ENCODE measurements at regions not wholly inside any gene's neighbourhood (a gene's known extent, or its start where the extent isn't known, plus 50 kb on each side); places are given as distances from the start of the nearest gene placed in this dataset.
"Not testable (repeated sequence)": the region's sequence is repeated elsewhere in the genome, so short reads cannot be mapped to it uniquely, and the experiment has no call there.

DNA sequence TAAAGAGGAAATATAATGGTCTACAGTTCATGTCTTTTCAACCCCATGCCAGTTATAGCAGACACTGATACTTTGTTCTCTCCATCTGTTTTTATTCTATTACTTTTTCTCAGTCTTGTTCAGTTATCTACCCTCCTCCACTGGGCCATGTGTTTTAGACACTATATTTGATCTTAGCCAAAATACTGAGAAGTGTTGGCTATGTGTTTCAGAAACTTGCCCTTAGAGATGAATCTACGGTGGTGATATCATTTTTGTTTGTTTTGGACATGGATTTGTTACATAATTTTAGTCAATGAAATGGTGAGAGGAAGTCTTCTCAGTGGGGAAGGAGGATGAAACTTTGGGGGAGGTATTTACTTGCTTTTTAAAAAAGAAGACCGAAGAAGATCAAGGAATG is 211.5 kb upstream of the DDX53 start:
- peak overlapping the region in 1 of 2 donors; percentile 37 for H3K27ac Mint-ChIP-seq
- H3K36me3 Mint-ChIP-seq: no peaks in the 10 kb centered on the region
- DNase-seq (ENCODE audit: low spot score in 2 of 2): no peak
- ATAC-seq: no peak
- peaks cover 4 to 9% of the 10 kb centered on the region in 2 donors for H3K9me3 Mint-ChIP-seq

DNA sequence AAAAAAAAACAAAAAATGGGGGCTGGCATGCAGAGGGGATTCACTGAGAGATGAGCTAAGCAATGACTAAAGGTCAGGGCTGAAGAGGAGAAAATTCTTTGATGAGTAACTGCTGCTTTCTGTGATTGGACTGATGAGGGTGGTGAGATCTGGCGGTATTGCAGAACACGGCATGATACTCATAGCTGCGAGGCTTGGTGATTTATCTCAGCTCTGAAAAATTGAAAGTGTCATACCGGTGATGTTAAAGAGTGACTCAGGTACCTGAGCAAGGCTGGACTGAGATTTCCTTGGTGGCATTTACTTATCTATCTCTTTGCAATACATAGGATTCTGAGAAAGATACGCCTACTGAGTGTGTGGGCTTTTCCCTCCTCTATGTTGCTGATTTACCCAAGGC is 204.1 kb upstream of the DDX53 start:
- DNase-seq (ENCODE audit: low spot score in 2 of 2) (no peak), ATAC-seq (no peak)
- Mint-ChIP-seq H3K27ac (no peak overlapping the region), H3K9me3 (peaks cover 0 to 5% of the 10 kb centered on the region in 2 donors), H3K36me3 (no peaks in the 10 kb centered on the region)

- H3K9me3 Mint-ChIP-seq: no peaks in the 10 kb centered on the region
- no peaks in the 10 kb centered on the region for H3K36me3 Mint-ChIP-seq
- no peak for ATAC-seq
- no peak overlapping the region for H3K27ac Mint-ChIP-seq
- no peak for DNase-seq (ENCODE audit: low spot score in 2 of 2)
Measured at GRCh38 chrX:22800360-22800759, 199.4 kb upstream of the DDX53 start.

GRCh38 chrX:22800806-22801205 is 199.0 kb upstream of the DDX53 start:
- Mint-ChIP-seq H3K36me3 (no peaks in the 10 kb centered on the region), H3K27ac (no peak overlapping the region), H3K9me3 (no peaks in the 10 kb centered on the region)
- ATAC-seq: no peak
- DNase-seq (ENCODE audit: low spot score in 2 of 2): no peak

- DNase-seq (ENCODE audit: low spot score in 2 of 2): no peak
- no peaks in the 10 kb centered on the region for H3K36me3 Mint-ChIP-seq
- ATAC-seq: no peak
- H3K9me3 Mint-ChIP-seq: no peaks in the 10 kb centered on the region
- H3K27ac Mint-ChIP-seq: no peak overlapping the region
Measured at GRCh38 chrX:22803353-22803752, 196.4 kb upstream of the DDX53 start.

DNA sequence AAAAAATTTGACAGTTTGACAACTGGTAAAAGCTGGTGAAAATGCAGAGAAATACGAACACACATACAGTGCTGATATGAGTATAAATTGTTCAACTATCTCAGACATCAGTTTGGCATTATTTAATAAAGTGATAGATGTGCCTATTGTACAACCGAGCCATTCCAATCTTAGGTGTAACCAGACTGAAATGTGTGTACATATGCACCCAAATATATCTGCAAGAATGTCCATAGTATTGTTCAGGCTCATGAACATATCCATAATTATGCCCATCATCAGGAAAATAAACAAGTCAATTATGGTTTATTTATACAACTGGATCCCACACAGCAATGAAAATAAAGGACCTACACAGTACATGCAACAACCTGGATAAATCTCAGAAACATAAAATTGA is 188.9 kb upstream of the DDX53 start:
- DNase-seq (ENCODE audit: low spot score in 2 of 2) (no peak), ATAC-seq (no peak)
- Mint-ChIP-seq H3K9me3 (no peaks in the 10 kb centered on the region), H3K36me3 (no peaks in the 10 kb centered on the region), H3K27ac (no peak overlapping the region)

DNA sequence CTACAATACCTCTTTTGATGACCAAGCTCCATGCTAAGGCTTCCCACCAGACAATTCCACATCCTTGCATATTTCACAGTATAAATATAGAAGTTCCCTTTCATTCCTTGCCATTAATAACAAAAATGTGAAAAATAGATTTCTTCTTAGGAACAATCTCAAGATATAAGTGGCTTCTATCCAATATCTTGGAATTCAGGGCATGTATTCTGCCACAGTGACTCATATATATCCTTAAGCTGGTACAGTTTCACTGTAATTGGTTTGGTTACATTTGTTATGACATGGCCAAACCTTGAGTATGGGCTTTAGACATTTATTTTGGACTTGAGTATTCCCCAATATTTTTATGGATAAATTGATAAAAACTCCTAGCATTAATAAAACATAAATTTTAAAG is 181.7 kb upstream of the DDX53 start:
- no peaks in the 10 kb centered on the region for H3K9me3 Mint-ChIP-seq
- ATAC-seq: no peak
- DNase-seq (ENCODE audit: low spot score in 2 of 2): no peak
- no peaks in the 10 kb centered on the region for H3K36me3 Mint-ChIP-seq
- no peak overlapping the region for H3K27ac Mint-ChIP-seq

- ATAC-seq (no peak), DNase-seq (ENCODE audit: low spot score in 2 of 2) (no peak)
- Mint-ChIP-seq H3K27ac (no peak overlapping the region), H3K36me3 (no peaks in the 10 kb centered on the region), H3K9me3 (no peaks in the 10 kb centered on the region)
Measured at GRCh38 chrX:22855693-22856092, 144.1 kb upstream of the DDX53 start.

- Mint-ChIP-seq H3K27ac (no peak overlapping the region), H3K9me3 (no peaks in the 10 kb centered on the region), H3K36me3 (no peaks in the 10 kb centered on the region)
- ATAC-seq (no peak), DNase-seq (ENCODE audit: low spot score in 2 of 2) (no peak)
Measured at GRCh38 chrX:22859642-22860041, 140.1 kb upstream of the DDX53 start.

GRCh38 chrX:22866801-22867200 is 133.0 kb upstream of the DDX53 start:
- H3K36me3 Mint-ChIP-seq; H3K27ac Mint-ChIP-seq; ATAC-seq; DNase-seq (ENCODE audit: low spot score in 2 of 2): not testable (repeated sequence)
- peaks cover 13 to 16% of the 10 kb centered on the region in 2 donors for H3K9me3 Mint-ChIP-seq

DNA sequence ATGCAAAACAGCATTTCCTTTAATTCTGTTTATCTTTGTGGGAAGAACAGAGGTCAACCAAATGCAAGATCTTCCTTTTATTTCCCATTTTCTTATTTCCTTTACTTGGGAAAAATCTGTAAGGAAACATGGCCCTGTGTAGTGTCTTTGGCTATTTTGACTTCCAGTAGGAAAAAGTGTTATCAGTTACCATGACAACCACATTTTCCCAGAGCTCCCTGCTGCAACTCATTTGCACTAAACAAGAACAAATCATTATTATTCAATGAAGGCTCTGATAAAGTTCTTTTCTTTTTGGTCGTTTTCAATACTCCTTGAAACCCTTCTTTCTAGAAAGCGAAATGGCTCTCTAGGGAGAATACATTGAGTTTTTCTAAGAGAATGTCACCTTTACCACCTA is 117.2 kb upstream of the DDX53 start:
- ATAC-seq: no peak
- Mint-ChIP-seq H3K9me3 (no peaks in the 10 kb centered on the region), H3K27ac (no peak overlapping the region), H3K36me3 (no peaks in the 10 kb centered on the region)
- no peak for DNase-seq (ENCODE audit: low spot score in 2 of 2)

- Mint-ChIP-seq H3K9me3 (no peaks in the 10 kb centered on the region), H3K36me3 (no peaks in the 10 kb centered on the region), H3K27ac (no peak overlapping the region)
- DNase-seq (ENCODE audit: low spot score in 2 of 2): no peak
- ATAC-seq: no peak
Measured at GRCh38 chrX:22889819-22890218, 109.9 kb upstream of the DDX53 start.

- ATAC-seq (no peak), DNase-seq (ENCODE audit: low spot score in 2 of 2) (no peak)
- Mint-ChIP-seq H3K9me3 (no peaks in the 10 kb centered on the region), H3K27ac (no peak overlapping the region), H3K36me3 (no peaks in the 10 kb centered on the region)
Measured at GRCh38 chrX:22912616-22913015, 87.1 kb upstream of the DDX53 start.

DNA sequence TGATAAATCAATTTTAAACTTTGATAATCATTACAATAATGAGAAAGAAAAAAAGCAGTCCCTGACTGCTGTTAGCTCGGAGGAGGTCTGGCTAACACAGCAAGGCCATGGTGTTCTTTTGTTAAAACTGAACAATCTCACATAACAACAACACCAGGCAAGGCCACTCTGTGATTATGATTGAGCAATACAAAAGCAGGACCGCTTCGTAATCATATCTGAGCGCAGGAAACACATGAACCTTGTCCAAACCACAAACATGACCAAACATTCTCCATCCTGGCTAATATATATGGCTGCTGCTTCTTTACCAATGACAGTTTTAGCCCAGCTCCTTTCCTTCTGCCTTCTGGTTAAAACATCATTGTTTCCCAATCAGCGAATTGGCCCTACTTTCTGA is 76.8 kb upstream of the DDX53 start:
- no peaks in the 10 kb centered on the region for H3K9me3 Mint-ChIP-seq
- DNase-seq (ENCODE audit: low spot score in 2 of 2) (no peak), ATAC-seq (no peak)
- no peaks in the 10 kb centered on the region for H3K36me3 Mint-ChIP-seq
- H3K27ac Mint-ChIP-seq: no peak overlapping the region

DNA sequence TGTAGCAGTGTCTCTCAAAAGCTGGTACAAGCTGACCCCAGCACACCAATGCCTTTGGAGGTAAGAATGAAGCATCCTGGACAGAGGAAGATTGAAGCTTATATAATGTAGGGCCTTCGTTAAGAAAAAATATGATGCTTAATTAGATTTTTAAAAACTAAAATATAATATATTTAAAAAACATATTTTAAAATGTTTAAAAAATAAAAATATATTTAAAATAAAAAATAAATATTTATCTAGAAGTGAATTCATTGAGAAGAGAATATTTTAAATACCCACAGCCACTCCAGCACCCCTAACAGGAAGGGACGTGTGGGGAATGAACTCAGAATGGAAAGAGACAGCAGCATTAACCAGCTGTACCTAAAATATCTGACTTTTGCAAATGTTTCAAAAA is 65.1 kb upstream of the DDX53 start:
- Mint-ChIP-seq H3K9me3 (peaks cover 0 to 3% of the 10 kb centered on the region in 2 donors), H3K36me3 (no peaks in the 10 kb centered on the region), H3K27ac (no peak overlapping the region)
- DNase-seq (ENCODE audit: low spot score in 2 of 2) (no peak), ATAC-seq (no peak)

DNA sequence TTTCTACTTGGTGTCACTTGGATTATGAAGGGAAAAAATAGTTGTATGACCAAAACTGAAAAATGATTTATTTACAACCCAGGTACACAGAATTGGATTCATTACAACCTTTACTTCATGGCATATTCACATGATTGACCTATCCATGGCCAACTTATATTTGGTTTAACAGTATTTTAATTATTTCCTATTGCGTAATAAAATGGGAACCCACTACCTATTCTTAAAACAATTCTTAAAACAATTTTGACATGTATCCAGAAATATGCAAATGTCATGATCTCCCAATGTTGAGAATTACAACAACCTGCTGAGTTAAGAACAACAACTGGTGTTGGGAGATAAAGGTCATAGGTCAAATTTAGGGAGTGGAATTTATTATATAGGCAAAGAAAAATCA is 54.8 kb upstream of the DDX53 start:
- no peak overlapping the region for H3K27ac Mint-ChIP-seq
- no peaks in the 10 kb centered on the region for H3K36me3 Mint-ChIP-seq
- ATAC-seq (no peak), DNase-seq (ENCODE audit: low spot score in 2 of 2) (no peak)
- H3K9me3 Mint-ChIP-seq: no peaks in the 10 kb centered on the region

All from activated naive CD4-positive, alpha-beta T cell treated with anti-CD3 and anti-CD28 coated beads, Interleukin-2, amount 50 U/mL, for 72 hours (primary cell).